ENCODE measurements at regions not wholly inside any gene's neighbourhood (a gene's known extent, or its start where the extent isn't known, plus 50 kb on each side); places are given as distances from the start of the nearest gene placed in this dataset.

DNA sequence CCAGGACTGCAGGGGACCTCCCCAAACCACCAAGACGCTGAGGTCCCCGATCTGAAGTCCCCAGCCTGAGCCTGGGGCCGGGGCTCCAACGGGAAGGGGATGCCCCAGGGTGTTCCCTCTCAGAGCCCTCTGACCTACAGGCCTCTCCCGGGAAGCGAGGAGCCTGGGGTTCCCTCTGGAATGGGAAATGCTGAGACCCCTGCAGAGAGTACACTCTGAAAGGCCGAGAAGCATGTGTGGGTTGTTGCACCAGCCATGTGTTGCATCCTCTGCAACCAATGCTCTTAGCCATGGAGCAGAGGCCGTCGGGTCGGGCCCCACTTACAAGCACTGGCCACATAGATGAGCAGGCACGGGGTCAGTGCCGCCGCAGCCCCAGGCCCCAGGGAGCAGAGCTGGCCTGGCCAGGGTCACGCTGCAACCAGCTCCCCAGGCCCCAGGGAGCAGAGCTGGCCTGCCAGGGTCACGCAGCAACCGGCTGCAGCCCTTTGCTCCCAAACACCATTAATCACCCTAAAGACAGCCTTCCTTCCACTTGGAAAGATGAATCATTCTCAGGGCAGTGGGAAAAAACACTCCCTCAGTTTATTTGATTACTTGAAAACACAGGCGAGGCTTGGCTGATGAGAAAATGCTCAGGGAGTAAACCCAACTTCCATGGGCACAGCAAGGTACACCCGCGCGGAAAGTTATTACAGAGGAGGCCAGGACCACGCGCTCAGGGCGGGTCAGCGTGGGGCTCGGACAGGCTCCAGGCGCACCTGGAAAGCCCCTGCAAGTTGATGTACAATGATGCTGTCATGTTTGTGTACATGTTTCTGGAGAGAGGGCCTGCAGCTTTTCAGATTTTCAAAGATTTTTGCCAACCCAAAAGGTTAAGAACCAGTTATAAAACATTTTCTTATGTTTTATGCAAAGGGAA lies 78.0 kb upstream of the AFDN start (continued):
- TF ChIP-seq AHDC1 (CRISPR knock-in tag; IDR thresholded peaks at IDR 0.05; ENCODE audit: borderline replicate concordance) (no peak; the same call in 1 of the 2 replicates), CEBPZ (IDR thresholded peaks at IDR 0.05; ENCODE audit: low read length) (no peak), RFX3 (CRISPR knock-in tag; IDR thresholded peaks at IDR 0.05) (no peak), SRSF9 (IDR thresholded peaks at IDR 0.05; ENCODE audit: borderline replicate concordance, insufficient read depth, low read depth, low read length, poor library complexity, severe bottlenecking) (no peak), NFE2L1 (CRISPR knock-in tag; IDR thresholded peaks at IDR 0.05; ENCODE audit: borderline replicate concordance) (no peak), ZNF337 (CRISPR knock-in tag; IDR thresholded peaks at IDR 0.05; ENCODE audit: borderline replicate concordance, low read depth) (no peak), FOXC1 (CRISPR knock-in tag; IDR thresholded peaks at IDR 0.05; ENCODE audit: borderline replicate concordance) (0 out of 2 replicates have a peak, but pooled peaks have one; percentile 45), ZNF800 (CRISPR knock-in tag; IDR thresholded peaks at IDR 0.05) (no peak), KDM3A (CRISPR knock-in tag; IDR thresholded peaks at IDR 0.05; ENCODE audit: low read depth) (peak; percentile 59; the same call in 1 of the 2 replicates)
- TF ChIP-seq, protein P1, sequence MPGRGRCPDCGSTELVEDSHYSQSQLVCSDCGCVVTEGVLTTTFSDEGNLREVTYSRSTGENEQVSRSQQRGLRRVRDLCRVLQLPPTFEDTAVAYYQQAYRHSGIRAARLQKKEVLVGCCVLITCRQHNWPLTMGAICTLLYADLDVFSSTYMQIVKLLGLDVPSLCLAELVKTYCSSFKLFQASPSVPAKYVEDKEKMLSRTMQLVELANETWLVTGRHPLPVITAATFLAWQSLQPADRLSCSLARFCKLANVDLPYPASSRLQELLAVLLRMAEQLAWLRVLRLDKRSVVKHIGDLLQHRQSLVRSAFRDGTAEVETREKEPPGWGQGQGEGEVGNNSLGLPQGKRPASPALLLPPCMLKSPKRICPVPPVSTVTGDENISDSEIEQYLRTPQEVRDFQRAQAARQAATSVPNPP (CRISPR knock-in tag; IDR thresholded peaks at IDR 0.05): no peak
